Hepatocyte (in vitro differentiated cells): ENCODE measurements at regions not wholly inside any gene's neighbourhood (a gene's known extent, or its start where the extent isn't known, plus 50 kb on each side); places are given as distances from the start of the nearest gene placed in this dataset.

Experiments used
- CTCF ChIP-seq: fragments of 200-600 bp; sonication (generic); IDR thresholded peaks from 2 replicates; pipeline ENCODE4 v1.5.1; 2016; ENCODE audit warnings: antibody characterized with exemption, mild to moderate bottlenecking; ENCODE audit not compliant: poor library complexity
- EZH2 ChIP-seq: fragments of 200-600 bp; sonication (generic); IDR thresholded peaks from 2 replicates; pipeline ENCODE4 v1.6.1; 2016; ENCODE audit warnings: antibody characterized with exemption, mild to moderate bottlenecking, borderline replicate concordance
- EZH2phosphoT487 ChIP-seq: fragments of 200-600 bp; sonication (generic); IDR thresholded peaks from one replicate; pipeline ENCODE4 v1.6.1; 2018; ENCODE audit warnings: antibody characterized with exemption, mild to moderate bottlenecking, low read depth, moderate library complexity; ENCODE audit not compliant: unreplicated experiment, severe bottlenecking

- TF ChIP-seq CTCF (no peak), EZH2phosphoT487 (no peak), EZH2 (no peak)
Measured at GRCh38 chr14:44863271-44863670, 98.5 kb downstream of the KLHL28 start.
